B cell (primary cell): ENCODE measurements at regions not wholly inside any gene's neighbourhood (a gene's known extent, or its start where the extent isn't known, plus 50 kb on each side); places are given as distances from the start of the nearest gene placed in this dataset.

Source experiments
- ATAC-seq: fragments of 200-7000 bp; cut with Tn5 transposase; one replicate; pipeline ENCODE4 v1.10.0; 2021; ENCODE audit warnings: low read depth, mild to moderate bottlenecking, moderate number of reproducible peaks, moderate library complexity
- CTCF ChIA-PET: fragments of 350-600 bp; sonication (Branson Sonifier 250); formaldehyde crosslinking; loops from one replicate; lab custom pipeline; 2021; ENCODE audit warnings: antibody characterized with exemption, inconsistent platforms; lab: Charles Lee
- POLR2A ChIA-PET: fragments of 350-600 bp; sonication (Branson Sonifier 250); formaldehyde crosslinking; loops from one replicate; lab custom pipeline; 2021; ENCODE audit warnings: antibody characterized with exemption; lab: Charles Lee
- DNase-seq: peaks from one replicate; pipeline ENCODE4 v3.0.0; 2013
- H2AFZ ChIP-seq: 2 replicates; pipeline ENCODE4 v1.6.1; 2012; ENCODE audit warnings: mild to moderate bottlenecking, low read depth, low read length; ENCODE audit not compliant: insufficient read depth, poor library complexity, severe bottlenecking
- H3K27ac ChIP-seq, 2 donors: 1 replicate in 1 of 2; 2 replicates in 1 of 2; pipeline ENCODE4 v1.5.1; 2012 to 2013; ENCODE audit warnings: low read length in 2 of 2, mild to moderate bottlenecking in 2 of 2, moderate library complexity in 1 of 2
- H3K27me3 ChIP-seq, 4 experiments: fragments of 200-600 bp in 1 of 4; sonication (generic) in 1 of 4; replicated peaks in 1 of 4; 1 replicate in 2 of 4; 2 replicates in 2 of 4; pipeline versions ENCODE4 v1.6.1 to v1.7.0; 2013 to 2016; ENCODE audit warnings: low read length in 3 of 4, mild to moderate bottlenecking in 2 of 4, mixed read lengths in 1 of 4, moderate library complexity in 1 of 4; ENCODE audit not compliant: insufficient read depth in 4 of 4, control insufficient read depth in 3 of 4; ENCODE audit errors: control extremely low read depth in 1 of 4
- H3K36me3 ChIP-seq, 2 experiments: replicated peaks in 1 of 2; 1 replicate in 1 of 2; 2 replicates in 1 of 2; pipeline versions ENCODE4 v1.6.1 to v1.7.1; 2013; ENCODE audit warnings: low read length in 1 of 2; ENCODE audit not compliant: insufficient read depth in 2 of 2, control insufficient read depth in 1 of 2; ENCODE audit errors: control extremely low read depth in 1 of 2, extremely low read depth in 1 of 2
- H3K4me1 ChIP-seq, 2 donors: fragments of 200-600 bp in 1 of 2; sonication (generic) in 1 of 2; 1 replicate in 1 of 2; 2 replicates in 1 of 2; pipeline versions ENCODE4 v1.5.1 to v1.6.1; 2013 to 2017; ENCODE audit warnings: low read length in 2 of 2; ENCODE audit not compliant: control insufficient read depth in 2 of 2, insufficient read depth in 2 of 2
- H3K4me2 ChIP-seq: replicated peaks from 2 replicates; pipeline ENCODE3; 2012; ENCODE audit warnings: mild to moderate bottlenecking, low read depth, low read length; ENCODE audit not compliant: poor library complexity, severe bottlenecking
- H3K4me3 ChIP-seq, 5 experiments: fragments of 200-600 bp in 1 of 5; sonication (generic) in 1 of 5; 1 replicate in 3 of 5; 2 replicates in 2 of 5; pipeline versions ENCODE4 v1.5.1 to v1.7.0; 2011 to 2016; ENCODE audit warnings: low read length in 4 of 5, mild to moderate bottlenecking in 4 of 5, low read depth in 2 of 5, control low read depth in 1 of 5, moderate library complexity in 1 of 5; ENCODE audit not compliant: insufficient read depth in 1 of 5; ENCODE audit errors: control extremely low read depth in 1 of 5, extremely low read depth in 1 of 5
- H3K79me2 ChIP-seq: fragments of 200-600 bp; sonication (generic); one replicate; pipeline ENCODE4 v1.6.0; 2016; ENCODE audit warnings: low read length; ENCODE audit not compliant: control insufficient read depth, insufficient read depth
- H3K9ac ChIP-seq: fragments of 200-600 bp; sonication (generic); 2 replicates; pipeline ENCODE4 v1.6.1; 2017; ENCODE audit warnings: mild to moderate bottlenecking, low read length, moderate library complexity
- H3K9me3 ChIP-seq, 3 donors: one replicate each; pipeline versions ENCODE4 v1.6.1 to v1.7.1; 2013; ENCODE audit warnings: low read length in 2 of 3; ENCODE audit not compliant: control insufficient read depth in 2 of 3, insufficient read depth in 1 of 3; ENCODE audit errors: control extremely low read depth in 1 of 3
- H4K20me1 ChIP-seq: 2 replicates; pipeline ENCODE4 v1.6.0; 2012; ENCODE audit warnings: mild to moderate bottlenecking, low read length; ENCODE audit not compliant: insufficient read depth, control insufficient read depth, poor library complexity, severe bottlenecking
- H3K27ac Mint-ChIP-seq: one replicate; pipeline ENCODE4 v1.8.0; 2021; ENCODE audit warnings: mixed read lengths
- H3K27me3 Mint-ChIP-seq: one replicate; pipeline ENCODE4 v1.8.0; 2021; ENCODE audit warnings: mixed read lengths
- H3K4me1 Mint-ChIP-seq: one replicate; pipeline ENCODE4 v1.8.0; 2021; ENCODE audit warnings: mixed read lengths
- H3K4me3 Mint-ChIP-seq: one replicate; pipeline ENCODE4 v1.8.0; 2021; ENCODE audit warnings: mixed read lengths
- H3K9me3 Mint-ChIP-seq: one replicate; pipeline ENCODE4 v1.8.0; 2022; ENCODE audit warnings: mixed read lengths; ENCODE audit not compliant: insufficient read depth
- CTCF ChIP-seq: fragments of 200-600 bp; IDR thresholded peaks from one replicate; pipeline ENCODE4 v1.8.0; 2022; ENCODE audit warnings: antibody characterized with exemption, mild to moderate bottlenecking
- EZH2 ChIP-seq: IDR thresholded peaks from 2 replicates; pipeline ENCODE4 v1.6.1; 2012; ENCODE audit warnings: borderline replicate concordance, low read depth, mild to moderate bottlenecking, moderate library complexity, low read length; ENCODE audit not compliant: insufficient read depth, poor library complexity, severe bottlenecking
- WGBS: methylation state at CpG from one replicate; pipeline ENCODE4 v1.1.5; 2013; ENCODE audit warnings: missing lambda C conversion rate; ENCODE audit not compliant: insufficient coverage; 5-methylcytosine and 5-hydroxymethylcytosine counted together
- intact Hi-C: fragments of 100-400 bp; cut with micrococcal nuclease; formaldehyde crosslinking; loops from one replicate; pipeline ENCODE4 v1.10.0; 2022

DNA sequence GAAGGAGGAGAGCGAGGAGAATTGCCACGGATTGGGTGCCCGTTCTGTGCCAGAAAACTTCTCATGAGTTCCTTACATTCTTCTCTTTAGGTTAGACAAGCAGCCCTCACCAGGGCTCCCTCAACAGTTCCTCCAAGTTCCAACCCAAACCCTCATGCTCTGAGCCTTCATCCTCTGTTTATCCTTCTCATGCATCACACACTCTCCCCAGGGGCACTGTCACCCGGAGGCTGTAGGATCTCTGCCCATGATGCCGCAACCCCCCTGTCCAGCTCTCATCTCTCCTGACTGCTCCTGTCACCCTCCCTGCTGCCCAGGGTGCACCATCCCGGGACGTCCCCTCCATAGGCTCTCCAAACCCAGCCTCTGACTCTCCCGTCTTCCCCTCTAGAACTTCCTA lies 99.4 kb upstream of the MYCN start:
- Histone ChIP-seq H2AFZ (no peak overlapping the region), H3K4me2 (no peak overlapping the region), H4K20me1 (no peaks in the 10 kb centered on the region), H3K36me3 (no peaks in the 10 kb centered on the region), H3K9me3 (peaks cover 0 to 4% (median 0%) of the 10 kb centered on the region in 3 donors), H3K4me3 (no peak overlapping the region), H3K27me3 (no peaks in the 10 kb centered on the region), H3K27ac (no peak overlapping the region), H3K79me2 (no peaks in the 10 kb centered on the region), H3K4me1 (no peaks in the 10 kb centered on the region), H3K9ac (no peak overlapping the region)
- no peak overlapping the region for H3K27ac Mint-ChIP-seq
- DNase-seq (no peak), ATAC-seq (no peak)
- WGBS = 93% methylated on average over 8 of the region's 8 CpGs
- POLR2A ChIA-PET = no interaction called here
- intact Hi-C loops = no loop called here
- CTCF ChIA-PET = no interaction called here
- no peaks in the 10 kb centered on the region for H3K9me3 Mint-ChIP-seq
- H3K4me1 Mint-ChIP-seq = no peaks in the 10 kb centered on the region
- H3K27me3 Mint-ChIP-seq = no peaks in the 10 kb centered on the region
- H3K4me3 Mint-ChIP-seq = no peak overlapping the region
- no peak for TF ChIP-seq EZH2
- TF ChIP-seq CTCF = no peak

- POLR2A ChIA-PET = no interaction called here
- H3K9me3 ChIP-seq = peaks cover 0 to 8% (median 0%) of the 10 kb centered on the region in 3 donors
- DNase-seq = no peak
- no peaks in the 10 kb centered on the region for H4K20me1 ChIP-seq
- CTCF ChIA-PET = interaction anchor here (0.6 kb wide), 1 partner anchor 336 kb away, joined by 3 read pairs; no protein-coding TSS in a partner anchor
- no peak for ATAC-seq
- H3K27ac ChIP-seq = no peak overlapping the region
- Mint-ChIP-seq H3K27me3 (no peaks in the 10 kb centered on the region), H3K27ac (no peak overlapping the region), H3K9me3 (no peaks in the 10 kb centered on the region), H3K4me1 (no peaks in the 10 kb centered on the region), H3K4me3 (no peak overlapping the region)
- H2AFZ ChIP-seq = no peak overlapping the region
- intact Hi-C loops = no loop called here
- no peak overlapping the region for H3K9ac ChIP-seq
- H3K27me3 ChIP-seq = no peaks in the 10 kb centered on the region
- no peaks in the 10 kb centered on the region for H3K79me2 ChIP-seq
- H3K4me2 ChIP-seq = no peak overlapping the region
- no peak overlapping the region for H3K4me3 ChIP-seq
- 90% methylated on average over 9 of the region's 12 CpGs for WGBS
- TF ChIP-seq CTCF (no peak), EZH2 (no peak)
- H3K4me1 ChIP-seq = no peaks in the 10 kb centered on the region
- H3K36me3 ChIP-seq = no peaks in the 10 kb centered on the region
Measured at GRCh38 chr2:15841776-15842560, 98.4 kb upstream of the MYCN start.
